ENCODE measurements at regions not wholly inside any gene's neighbourhood (a gene's known extent, or its start where the extent isn't known, plus 50 kb on each side); places are given as distances from the start of the nearest gene placed in this dataset.

GRCh38 chr3:20811631-20812030 lies 625.6 kb upstream of the SGO1 start:
- TF ChIP-seq CTCF (IDR thresholded peaks at IDR 0.05) (no peak), POLR2AphosphoS5 (IDR thresholded peaks at IDR 0.05; ENCODE audit: insufficient read depth in 1 of 2, low read depth in 1 of 2) (no peak), POLR2A (IDR thresholded peaks at IDR 0.05) (no peak)

Measured in vagina (tissue), 2 donors.